Stomach (tissue), 8 donors: ENCODE measurements at regions not wholly inside any gene's neighbourhood (a gene's known extent, or its start where the extent isn't known, plus 50 kb on each side); places are given as distances from the start of the nearest gene placed in this dataset.

Source experiments
- DNase-seq, 2 donors: peaks; one replicate each; pipeline versions ENCODE4 v3.0.0 to v3.0.0-alpha.2; 2013 to 2019
- H3K27ac ChIP-seq, 5 donors: fragments of 200-600 bp in 4 of 5; sonication (generic) in 4 of 5; one replicate each; pipeline ENCODE4 v1.5.1; 2013 to 2019; ENCODE audit warnings: mild to moderate bottlenecking in 1 of 5, moderate library complexity in 1 of 5
- H3K27me3 ChIP-seq, 3 donors: fragments of 200-600 bp; sonication (generic); one replicate each; pipeline ENCODE4 v1.5.1; 2017 to 2019; ENCODE audit warnings: mixed run types in 1 of 3
- H3K36me3 ChIP-seq, 4 donors: fragments of 200-600 bp; sonication (generic); 1 replicate in 3 of 4; 2 replicates in 1 of 4; pipeline ENCODE4 v1.5.1; 2016 to 2019
- H3K4me1 ChIP-seq, 4 donors: fragments of 200-600 bp; sonication (generic); one replicate each; pipeline ENCODE4 v1.5.1; 2016 to 2019
- H3K4me3 ChIP-seq, 4 donors: fragments of 200-600 bp; sonication (generic) in 3 of 4; one replicate each; pipeline ENCODE4 v1.5.1; 2016 to 2019; ENCODE audit warnings: mild to moderate bottlenecking in 1 of 4
- H3K9me3 ChIP-seq, 4 donors: fragments of 200-600 bp; sonication (generic); one replicate each; pipeline ENCODE4 v1.5.1; 2016 to 2019
- EP300 ChIP-seq: sonication (generic); formaldehyde crosslinking; IDR thresholded peaks from one replicate; pipeline ENCODE4 v1.6.1; 2017; ENCODE audit warnings: antibody characterized with exemption
- POLR2A ChIP-seq, 4 donors: fragments of 450-650 bp; IDR thresholded peaks; one replicate each; pipeline ENCODE4 v1.6.1; 2016; ENCODE audit warnings: antibody characterized with exemption in 4 of 4, control low read depth in 2 of 4, mild to moderate bottlenecking in 1 of 4, moderate library complexity in 1 of 4
- POLR2AphosphoS5 ChIP-seq, 3 donors: sonication (generic); formaldehyde crosslinking; IDR thresholded peaks; one replicate each; pipeline ENCODE4 v1.6.1; 2016; ENCODE audit warnings: antibody characterized with exemption in 3 of 3
- WGBS, 5 donors: extraction: QIAGEN DNeasy Blood & Tissue Kit in 3 of 5; methylation state at CpG; one replicate each; pipeline versions ENCODE4 v1.1.5 to v1.1.7; 2013 to 2018; 5-methylcytosine and 5-hydroxymethylcytosine counted together
- intact Hi-C: fragments of 100-400 bp; cut with DNase I; formaldehyde crosslinking; loops from one replicate; pipeline ENCODE4 v1.15.1; 2023; ENCODE audit warnings: low total_unique reads
- TF ChIP-seq, protein P1 (sequence below), 7 experiments: fragments of 450-650 bp in 4 of 7; fragments of 200-600 bp in 3 of 7; sonication (generic) in 3 of 7; IDR thresholded peaks; one replicate each; pipeline ENCODE4 v1.5.1; 2016 to 2019; ENCODE audit warnings: antibody characterized with exemption in 7 of 7, control low read depth in 2 of 7, mild to moderate bottlenecking in 1 of 7
- donor health status: healthy with polysubstance abuse.
- donor health status: Bipolar disorder and iron deficiency.
- donor health status: healthy.

DNA sequence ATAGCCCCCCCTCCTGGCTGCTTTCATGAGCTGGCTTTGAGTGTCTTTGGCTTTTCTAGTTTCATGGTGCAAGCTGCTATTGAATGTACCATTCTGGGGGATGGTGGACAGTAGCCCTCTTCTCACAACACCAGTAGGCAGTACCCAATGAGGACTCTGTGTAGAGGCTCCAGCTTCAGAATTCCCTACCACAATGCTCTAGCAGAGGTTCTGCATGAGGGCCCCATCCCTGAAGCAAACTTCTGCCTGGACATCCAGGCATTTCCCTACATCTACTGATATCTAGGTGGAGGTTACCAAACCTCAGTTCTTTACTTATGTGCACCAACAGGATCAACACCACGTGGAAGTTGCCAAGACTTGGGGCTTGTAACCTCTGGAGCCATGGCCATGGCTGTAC lies 1742.9 kb downstream of the SI start:
- Histone ChIP-seq H3K27me3 (no peaks in the 10 kb centered on the region), H3K4me3 (no peak overlapping the region), H3K36me3 (no peaks in the 10 kb centered on the region), H3K27ac (no peak overlapping the region), H3K9me3 (peaks cover 0 to 20% (median 9%) of the 10 kb centered on the region in 4 donors), H3K4me1 (no peaks in the 10 kb centered on the region)
- no peak for TF ChIP-seq POLR2A (IDR thresholded peaks at IDR 0.05)
- no peak for TF ChIP-seq EP300
- no peak for TF ChIP-seq POLR2AphosphoS5 (IDR thresholded peaks at IDR 0.05)
- TF ChIP-seq, protein P1, sequence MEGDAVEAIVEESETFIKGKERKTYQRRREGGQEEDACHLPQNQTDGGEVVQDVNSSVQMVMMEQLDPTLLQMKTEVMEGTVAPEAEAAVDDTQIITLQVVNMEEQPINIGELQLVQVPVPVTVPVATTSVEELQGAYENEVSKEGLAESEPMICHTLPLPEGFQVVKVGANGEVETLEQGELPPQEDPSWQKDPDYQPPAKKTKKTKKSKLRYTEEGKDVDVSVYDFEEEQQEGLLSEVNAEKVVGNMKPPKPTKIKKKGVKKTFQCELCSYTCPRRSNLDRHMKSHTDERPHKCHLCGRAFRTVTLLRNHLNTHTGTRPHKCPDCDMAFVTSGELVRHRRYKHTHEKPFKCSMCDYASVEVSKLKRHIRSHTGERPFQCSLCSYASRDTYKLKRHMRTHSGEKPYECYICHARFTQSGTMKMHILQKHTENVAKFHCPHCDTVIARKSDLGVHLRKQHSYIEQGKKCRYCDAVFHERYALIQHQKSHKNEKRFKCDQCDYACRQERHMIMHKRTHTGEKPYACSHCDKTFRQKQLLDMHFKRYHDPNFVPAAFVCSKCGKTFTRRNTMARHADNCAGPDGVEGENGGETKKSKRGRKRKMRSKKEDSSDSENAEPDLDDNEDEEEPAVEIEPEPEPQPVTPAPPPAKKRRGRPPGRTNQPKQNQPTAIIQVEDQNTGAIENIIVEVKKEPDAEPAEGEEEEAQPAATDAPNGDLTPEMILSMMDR (IDR thresholded peaks at IDR 0.05): no peak
- WGBS, 5 donors: 38 to 67% (median 44%) methylated on average over 1 of the region's 1 CpG
- intact Hi-C loops: no loop called here
- DNase-seq: no peak

DNA sequence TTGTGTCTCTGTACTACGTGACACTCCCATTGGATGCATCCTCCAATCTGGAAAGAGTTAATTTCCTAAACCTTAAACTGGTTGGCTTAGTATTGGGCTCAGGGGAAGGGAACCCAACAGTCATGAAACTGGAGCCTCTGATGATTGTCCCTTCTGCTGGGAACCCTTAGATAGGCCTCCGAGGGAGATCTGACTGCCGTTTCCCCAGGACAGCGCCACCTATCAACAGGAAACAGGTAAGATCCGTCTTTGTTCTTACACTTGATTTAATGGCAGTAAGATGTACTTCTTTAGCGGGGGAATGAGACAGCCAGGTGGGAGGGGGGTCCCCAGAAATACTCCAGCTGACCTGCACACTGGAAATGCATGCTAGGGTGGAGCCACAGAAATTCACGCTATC lies 1749.6 kb downstream of the SI start:
- Histone ChIP-seq H3K27me3 (no peaks in the 10 kb centered on the region), H3K9me3 (peaks cover 0 to 24% (median 13%) of the 10 kb centered on the region in 4 donors), H3K36me3 (no peaks in the 10 kb centered on the region), H3K4me3 (no peak overlapping the region), H3K4me1 (no peaks in the 10 kb centered on the region), H3K27ac (no peak overlapping the region)
- TF ChIP-seq, protein P1 (IDR thresholded peaks at IDR 0.05): no peak
- no peak for DNase-seq
- WGBS, 5 donors: 60 to 81% (median 75%) methylated on average over 4 to 7 of the region's 7 CpGs
- intact Hi-C loops: no loop called here

DNA sequence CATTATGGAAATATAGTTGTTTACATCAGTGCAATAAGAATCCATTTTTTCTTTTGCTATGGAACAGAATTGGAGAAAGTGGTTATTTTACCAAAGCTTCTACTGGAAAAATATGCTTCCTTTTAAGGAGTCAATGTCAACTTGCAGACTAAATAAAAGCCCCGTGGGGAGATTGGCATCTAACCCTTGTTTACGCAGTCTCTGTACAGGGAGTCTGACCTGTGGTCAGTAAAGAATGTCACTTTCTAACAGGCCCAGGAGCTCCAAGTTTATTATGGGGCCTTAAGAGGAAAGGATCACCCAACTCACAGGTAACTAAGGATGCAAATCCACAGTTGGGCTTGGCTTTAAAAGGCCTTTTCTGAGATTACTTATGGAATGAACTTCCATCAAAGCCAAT lies 1751.2 kb downstream of the SI start:
- intact Hi-C loops: no loop called here
- H3K27me3 ChIP-seq: no peaks in the 10 kb centered on the region
- 15 to 38% (median 28%) methylated on average over 2 of the region's 2 CpGs for WGBS, 5 donors

DNA sequence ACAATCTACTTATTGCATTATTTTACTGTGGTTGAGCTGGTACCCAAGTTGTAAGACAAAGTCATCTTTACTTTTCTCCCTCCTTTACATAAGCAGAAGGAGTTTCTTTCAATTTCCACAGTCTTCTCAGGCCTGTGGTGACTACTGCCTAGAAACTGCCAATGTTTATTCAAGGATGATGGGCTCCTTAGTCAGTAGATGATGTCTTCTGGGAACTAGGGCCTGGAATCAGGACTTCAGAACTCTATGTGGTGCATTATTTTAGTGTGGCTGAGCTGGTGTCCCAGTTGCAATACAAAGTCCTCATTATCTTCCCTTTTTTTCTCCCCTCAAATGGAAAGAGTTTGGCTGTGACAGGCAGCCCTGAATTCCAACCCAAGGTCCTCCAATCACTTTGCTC lies 1762.5 kb downstream of the SI start:
- intact Hi-C loops: no loop called here
- no peaks in the 10 kb centered on the region for H3K36me3 ChIP-seq
- DNase-seq: no peak
- H3K27me3 ChIP-seq: no peaks in the 10 kb centered on the region
- H3K27ac ChIP-seq: no peak overlapping the region
- H3K4me1 ChIP-seq: no peaks in the 10 kb centered on the region
- H3K4me3 ChIP-seq: no peak overlapping the region
- peaks cover 0 to 11% (median 4%) of the 10 kb centered on the region in 4 donors for H3K9me3 ChIP-seq
- TF ChIP-seq POLR2AphosphoS5 (IDR thresholded peaks at IDR 0.05): no peak
- TF ChIP-seq POLR2A (IDR thresholded peaks at IDR 0.05): no peak
- TF ChIP-seq, protein P1 (IDR thresholded peaks at IDR 0.05): no peak
- no peak for TF ChIP-seq EP300

More for the DNA sequence above, 1751.2 kb downstream of the SI start:
- Histone ChIP-seq H3K36me3 (no peaks in the 10 kb centered on the region), H3K27ac (no peak overlapping the region), H3K4me1 (no peaks in the 10 kb centered on the region), H3K9me3 (peaks cover 0 to 29% (median 13%) of the 10 kb centered on the region in 4 donors), H3K4me3 (no peak overlapping the region)
- DNase-seq: no peak
- TF ChIP-seq EP300 (no peak), POLR2AphosphoS5 (IDR thresholded peaks at IDR 0.05) (no peak)
- TF ChIP-seq, protein P1 (IDR thresholded peaks at IDR 0.05): no peak
